ENCODE measurements at regions not wholly inside any gene's neighbourhood (a gene's known extent, or its start where the extent isn't known, plus 50 kb on each side); places are given as distances from the start of the nearest gene placed in this dataset.

- Histone ChIP-seq H3K9me2 (ENCODE audit: insufficient read depth, low read length) (no peaks in the 10 kb centered on the region), H3K4me3 (ENCODE audit: low read length) (no peak overlapping the region), H3K27me3 (ENCODE audit: insufficient read depth, low read depth, low read length) (no peaks in the 10 kb centered on the region), H3K27ac (ENCODE audit: low read length) (no peak overlapping the region), H3K79me2 (replicated peaks; ENCODE audit: insufficient read depth, low read length) (no peaks in the 10 kb centered on the region), H3K9ac (ENCODE audit: low read length) (no peak overlapping the region), H3K9me3 (ENCODE audit: low read length) (no peaks in the 10 kb centered on the region), H3F3A (ENCODE audit: insufficient read depth, low read length, poor library complexity, severe bottlenecking) (no peaks in the 10 kb centered on the region), H2AFZ (ENCODE audit: low read depth, low read length) (no peak overlapping the region), H3K36me3 (ENCODE audit: insufficient read depth, low read length) (no peaks in the 10 kb centered on the region), H4K20me1 (ENCODE audit: insufficient read depth) (no peaks in the 10 kb centered on the region), H3K4me2 (ENCODE audit: low read length) (no peak overlapping the region)
- TF ChIP-seq CTCF (IDR thresholded peaks at IDR 0.05; ENCODE audit: poor library complexity, severe bottlenecking) (no peak), POLR2AphosphoS5 (IDR thresholded peaks at IDR 0.05) (no peak), EP300 (conservative IDR thresholded peaks at IDR 0.05; ENCODE audit: poor library complexity, severe bottlenecking) (no peak), RAD21 (conservative IDR thresholded peaks at IDR 0.05) (no peak), TAF1 (IDR thresholded peaks at IDR 0.05; ENCODE audit: low read depth) (no peak), SMC3 (conservative IDR thresholded peaks at IDR 0.05; ENCODE audit: poor library complexity) (no peak), EZH2 (IDR thresholded peaks at IDR 0.05; ENCODE audit: borderline replicate concordance, insufficient read depth, low read length, poor library complexity, severe bottlenecking) (no peak), MXI1 (conservative IDR thresholded peaks at IDR 0.05; ENCODE audit: poor library complexity, severe bottlenecking) (no peak), REST (IDR thresholded peaks at IDR 0.05; ENCODE audit: borderline replicate concordance) (no peak)
Measured at GRCh38 chr20:51869002-51869401, 66.7 kb upstream of the SALL4 start.

GRCh38 chr20:51867251-51867650, 64.9 kb upstream of the SALL4 start:
- TF ChIP-seq EP300 (conservative IDR thresholded peaks at IDR 0.05; ENCODE audit: poor library complexity, severe bottlenecking) (no peak), CTCF (IDR thresholded peaks at IDR 0.05; ENCODE audit: poor library complexity, severe bottlenecking) (no peak), EZH2 (IDR thresholded peaks at IDR 0.05; ENCODE audit: borderline replicate concordance, insufficient read depth, low read length, poor library complexity, severe bottlenecking) (no peak), MXI1 (conservative IDR thresholded peaks at IDR 0.05; ENCODE audit: poor library complexity, severe bottlenecking) (no peak), SMC3 (conservative IDR thresholded peaks at IDR 0.05; ENCODE audit: poor library complexity) (no peak), RAD21 (conservative IDR thresholded peaks at IDR 0.05) (no peak), REST (IDR thresholded peaks at IDR 0.05; ENCODE audit: borderline replicate concordance) (no peak), TAF1 (IDR thresholded peaks at IDR 0.05; ENCODE audit: low read depth) (no peak), POLR2AphosphoS5 (IDR thresholded peaks at IDR 0.05) (no peak)
- no peaks in the 10 kb centered on the region for H3K27me3 ChIP-seq (ENCODE audit: insufficient read depth, low read depth, low read length)
- no peaks in the 10 kb centered on the region for H3K9me2 ChIP-seq (ENCODE audit: insufficient read depth, low read length)
- no peaks in the 10 kb centered on the region for H3K79me2 ChIP-seq (replicated peaks; ENCODE audit: insufficient read depth, low read length)
- no peak overlapping the region for H3K4me2 ChIP-seq (ENCODE audit: low read length)
- no peaks in the 10 kb centered on the region for H4K20me1 ChIP-seq (ENCODE audit: insufficient read depth)
- H3K27ac ChIP-seq (ENCODE audit: low read length): no peak overlapping the region
- H3K9me3 ChIP-seq (ENCODE audit: low read length): no peaks in the 10 kb centered on the region
- no peak overlapping the region for H3K4me3 ChIP-seq (ENCODE audit: low read length)
- no peak overlapping the region for H3K9ac ChIP-seq (ENCODE audit: low read length)
- H3F3A ChIP-seq (ENCODE audit: insufficient read depth, low read length, poor library complexity, severe bottlenecking): no peaks in the 10 kb centered on the region
- no peaks in the 10 kb centered on the region for H3K36me3 ChIP-seq (ENCODE audit: insufficient read depth, low read length)
- no peak overlapping the region for H2AFZ ChIP-seq (ENCODE audit: low read depth, low read length)

Data from neural cell (in vitro differentiated cells).